Lower lobe of right lung (tissue), 2 donors: ENCODE measurements at regions not wholly inside any gene's neighbourhood (a gene's known extent, or its start where the extent isn't known, plus 50 kb on each side); places are given as distances from the start of the nearest gene placed in this dataset.

Experiments used
- ATAC-seq, 2 donors: fragments of 200-7000 bp; cut with Tn5 transposase; one replicate each; pipeline ENCODE4 v1.9.1; 2020 to 2022; ENCODE audit warnings: mild to moderate bottlenecking in 2 of 2, moderate library complexity in 2 of 2
- DNase-seq: peaks from one replicate; pipeline ENCODE4 v3.0.0-alpha.2; 2020
- H3K27ac ChIP-seq: fragments of 200-600 bp; one replicate; pipeline ENCODE4 v1.8.0; 2022
- H3K27me3 ChIP-seq: fragments of 200-600 bp; one replicate; pipeline ENCODE4 v1.8.0; 2022; ENCODE audit warnings: low read depth
- H3K36me3 ChIP-seq: fragments of 200-600 bp; one replicate; pipeline ENCODE4 v1.8.0; 2022; ENCODE audit warnings: mild to moderate bottlenecking
- H3K4me1 ChIP-seq: fragments of 200-600 bp; one replicate; pipeline ENCODE4 v1.8.0; 2022
- H3K4me3 ChIP-seq: fragments of 200-600 bp; one replicate; pipeline ENCODE4 v1.8.0; 2022; ENCODE audit warnings: mild to moderate bottlenecking
- H3K9me3 ChIP-seq: fragments of 200-600 bp; one replicate; pipeline ENCODE4 v1.8.0; 2022
- CTCF ChIP-seq: fragments of 200-600 bp; IDR thresholded peaks from one replicate; pipeline ENCODE4 v1.8.0; 2022; ENCODE audit warnings: antibody characterized with exemption, mild to moderate bottlenecking
- intact Hi-C: fragments of 100-400 bp; cut with DNase I; formaldehyde crosslinking; loops from one replicate; pipeline ENCODE4 v1.11.0; 2022
- donor health status: DM: no; HTN: yes; CAD: no; lungs with severe emphysema.

- intact Hi-C loops = no loop called here
- ATAC-seq (no peak), DNase-seq (no peak)
- no peak for TF ChIP-seq CTCF
- Histone ChIP-seq H3K9me3 (no peaks in the 10 kb centered on the region), H3K27ac (peak overlapping the region; percentile 64), H3K4me3 (no peak overlapping the region), H3K27me3 (no peaks in the 10 kb centered on the region), H3K4me1 (peaks cover 80% of the 10 kb centered on the region), H3K36me3 (peaks cover 9% of the 10 kb centered on the region)
Measured at GRCh38 chr6:71392276-71392675, 103.7 kb downstream of the OGFRL1 start.

- peaks cover 68% of the 10 kb centered on the region for H3K4me1 ChIP-seq
- no peak overlapping the region for H3K4me3 ChIP-seq
- H3K27ac ChIP-seq = peak overlapping the region; percentile 64
- H3K36me3 ChIP-seq = peaks cover 15% of the 10 kb centered on the region
- H3K27me3 ChIP-seq = no peaks in the 10 kb centered on the region
- no peaks in the 10 kb centered on the region for H3K9me3 ChIP-seq
- ATAC-seq = peak; percentile 54 to 72
- TF ChIP-seq CTCF = no peak
- intact Hi-C loops = no loop called here
- DNase-seq = no peak
Measured at GRCh38 chr6:71393471-71393870, 104.9 kb downstream of the OGFRL1 start.

- TF ChIP-seq CTCF = no peak
- no peak for DNase-seq
- no peaks in the 10 kb centered on the region for H3K9me3 ChIP-seq
- H3K36me3 ChIP-seq = peaks cover 15% of the 10 kb centered on the region
- ATAC-seq = peak; percentile 27 to 33
- peaks cover 63% of the 10 kb centered on the region for H3K4me1 ChIP-seq
- H3K4me3 ChIP-seq = no peak overlapping the region
- H3K27ac ChIP-seq = peak overlapping the region; percentile 48
- no peaks in the 10 kb centered on the region for H3K27me3 ChIP-seq
- intact Hi-C loops = no loop called here
Measured at GRCh38 chr6:71393981-71394432, 105.4 kb downstream of the OGFRL1 start.

- no peak for TF ChIP-seq CTCF
- peak overlapping the region; percentile 48 for H3K27ac ChIP-seq
- H3K9me3 ChIP-seq = no peaks in the 10 kb centered on the region
- DNase-seq (no peak), ATAC-seq (no peak)
- peaks cover 15% of the 10 kb centered on the region for H3K36me3 ChIP-seq
- H3K4me3 ChIP-seq = no peak overlapping the region
- H3K4me1 ChIP-seq = peaks cover 56% of the 10 kb centered on the region
- intact Hi-C loops = no loop called here
- H3K27me3 ChIP-seq = no peaks in the 10 kb centered on the region
Measured at GRCh38 chr6:71394926-71395325, 106.3 kb downstream of the OGFRL1 start.

- TF ChIP-seq CTCF = no peak
- DNase-seq (no peak), ATAC-seq (peak in 1 of 2 donors; percentile 68)
- Histone ChIP-seq H3K36me3 (peaks cover 15% of the 10 kb centered on the region), H3K4me3 (no peak overlapping the region), H3K4me1 (peaks cover 65% of the 10 kb centered on the region), H3K9me3 (no peaks in the 10 kb centered on the region), H3K27me3 (no peaks in the 10 kb centered on the region), H3K27ac (peak overlapping the region; percentile 37)
- intact Hi-C loops = no loop called here
Measured at GRCh38 chr6:71395731-71396409, 107.3 kb downstream of the OGFRL1 start.
